GM18867 (cell line): ENCODE measurements at regions not wholly inside any gene's neighbourhood (a gene's known extent, or its start where the extent isn't known, plus 50 kb on each side); places are given as distances from the start of the nearest gene placed in this dataset.
"Not testable (repeated sequence)": the region's sequence is repeated elsewhere in the genome, so short reads cannot be mapped to it uniquely, and the experiment has no call there.

Experiments used
- ATAC-seq: cut with Tn5 transposase; IDR thresholded peaks from one replicate; pipeline ENCODE4 v1.9.1; 2021; ENCODE audit warnings: mild to moderate bottlenecking, moderate library complexity; ENCODE audit not compliant: unreplicated experiment

GRCh38 chrX:1140236-1140681 is 72.2 kb downstream of the CRLF2 start:
- ATAC-seq: no peak

GRCh38 chrX:1139185-1139500 is 73.3 kb downstream of the CRLF2 start:
- ATAC-seq: no peak

- no peak for ATAC-seq
Observed at GRCh38 chrX:1138476-1139184, 73.8 kb downstream of the CRLF2 start.

GRCh38 chrX:1137531-1137930 is 74.9 kb downstream of the CRLF2 start:
- no peak for ATAC-seq

- ATAC-seq: not testable (repeated sequence)
Observed at GRCh38 chrX:1136582-1136981, 75.9 kb downstream of the CRLF2 start.

GRCh38 chrX:1134976-1135375 is 77.5 kb downstream of the CRLF2 start:
- no peak for ATAC-seq

GRCh38 chrX:1134156-1134555 is 78.3 kb downstream of the CRLF2 start:
- ATAC-seq: no peak

GRCh38 chrX:1126738-1127137 is 85.7 kb downstream of the CRLF2 start:
- no peak for ATAC-seq

- no peak for ATAC-seq
Observed at GRCh38 chrX:1124531-1124930, 87.9 kb downstream of the CRLF2 start.

GRCh38 chrX:1122851-1123250 is 89.6 kb downstream of the CRLF2 start:
- ATAC-seq: not testable (repeated sequence)

GRCh38 chrX:1119275-1119674 is 93.2 kb downstream of the CRLF2 start:
- ATAC-seq: no peak

GRCh38 chrX:1118572-1119199 is 93.8 kb downstream of the CRLF2 start:
- no peak for ATAC-seq

- not testable (repeated sequence) for ATAC-seq
Observed at GRCh38 chrX:1115411-1115810, 97.0 kb downstream of the CRLF2 start.

GRCh38 chrX:1112321-1112720 is 100.1 kb downstream of the CRLF2 start:
- ATAC-seq: no peak

GRCh38 chrX:1111601-1112300 is 100.7 kb downstream of the CRLF2 start:
- ATAC-seq: no peak

GRCh38 chrX:1109580-1110119 is 102.8 kb downstream of the CRLF2 start:
- no peak for ATAC-seq

- no peak for ATAC-seq
Observed at GRCh38 chrX:1108501-1109445, 103.7 kb downstream of the CRLF2 start.

- ATAC-seq: no peak
Observed at GRCh38 chrX:1106478-1107210, 105.8 kb downstream of the CRLF2 start.

GRCh38 chrX:1105671-1106419 is 106.6 kb downstream of the CRLF2 start:
- ATAC-seq: no peak
